Endothelial cell (in vitro differentiated cells): ENCODE measurements at regions not wholly inside any gene's neighbourhood (a gene's known extent, or its start where the extent isn't known, plus 50 kb on each side); places are given as distances from the start of the nearest gene placed in this dataset.

Experiments used
- DNase-seq: peaks from one replicate; pipeline ENCODE4 v3.0.0; 2021; ENCODE audit warnings: low spot score
- H3K27ac Mint-ChIP-seq: one replicate; pipeline ENCODE4 v1.8.0; 2021; ENCODE audit warnings: mixed read lengths, inconsistent platforms; ENCODE audit not compliant: unreplicated experiment
- H3K27me3 Mint-ChIP-seq: one replicate; pipeline ENCODE4 v1.8.0; 2021; ENCODE audit warnings: mild to moderate bottlenecking, moderate library complexity, mixed read lengths, inconsistent platforms; ENCODE audit not compliant: unreplicated experiment
- H3K36me3 Mint-ChIP-seq: one replicate; pipeline ENCODE4 v1.8.0; 2021; ENCODE audit warnings: mild to moderate bottlenecking, low read depth, mixed read lengths, inconsistent platforms; ENCODE audit not compliant: unreplicated experiment
- H3K4me1 Mint-ChIP-seq: one replicate; pipeline ENCODE4 v1.8.0; 2021; ENCODE audit warnings: mild to moderate bottlenecking, mixed read lengths, inconsistent platforms; ENCODE audit not compliant: unreplicated experiment
- H3K4me3 Mint-ChIP-seq: one replicate; pipeline ENCODE4 v1.8.0; 2021; ENCODE audit warnings: mild to moderate bottlenecking, mixed read lengths, inconsistent platforms; ENCODE audit not compliant: unreplicated experiment
- H3K9me3 Mint-ChIP-seq: one replicate; pipeline ENCODE4 v1.8.0; 2021; ENCODE audit warnings: mixed read lengths, inconsistent platforms; ENCODE audit not compliant: unreplicated experiment
- CTCF ChIP-seq: fragments of 200-600 bp; sonication (generic); IDR thresholded peaks from one replicate; pipeline ENCODE4 v1.5.0; 2021; ENCODE audit warnings: antibody characterized with exemption; ENCODE audit not compliant: unreplicated experiment

GRCh38 chr3:77967621-77968020 lies 927.7 kb downstream of the ROBO2 start:
- no peak overlapping the region for H3K27ac Mint-ChIP-seq
- H3K4me3 Mint-ChIP-seq = no peak overlapping the region
- no peaks in the 10 kb centered on the region for H3K27me3 Mint-ChIP-seq
- no peak for DNase-seq
- H3K36me3 Mint-ChIP-seq = no peaks in the 10 kb centered on the region
- H3K9me3 Mint-ChIP-seq = no peaks in the 10 kb centered on the region
- no peak for TF ChIP-seq CTCF
- no peaks in the 10 kb centered on the region for H3K4me1 Mint-ChIP-seq

GRCh38 chr3:77976079-77976478 lies 936.2 kb downstream of the ROBO2 start:
- DNase-seq = no peak
- H3K4me3 Mint-ChIP-seq = no peak overlapping the region
- no peaks in the 10 kb centered on the region for H3K9me3 Mint-ChIP-seq
- no peaks in the 10 kb centered on the region for H3K36me3 Mint-ChIP-seq
- no peak for TF ChIP-seq CTCF
- H3K4me1 Mint-ChIP-seq = no peaks in the 10 kb centered on the region
- no peak overlapping the region for H3K27ac Mint-ChIP-seq
- no peaks in the 10 kb centered on the region for H3K27me3 Mint-ChIP-seq

GRCh38 chr3:78003090-78003489 lies 963.2 kb downstream of the ROBO2 start:
- H3K27me3 Mint-ChIP-seq = peaks cover 2% of the 10 kb centered on the region
- DNase-seq = no peak
- TF ChIP-seq CTCF = no peak
- H3K27ac Mint-ChIP-seq = no peak overlapping the region
- no peaks in the 10 kb centered on the region for H3K4me1 Mint-ChIP-seq
- H3K9me3 Mint-ChIP-seq = no peaks in the 10 kb centered on the region
- no peak overlapping the region for H3K4me3 Mint-ChIP-seq
- H3K36me3 Mint-ChIP-seq = no peaks in the 10 kb centered on the region

GRCh38 chr3:78004571-78004970 lies 964.7 kb downstream of the ROBO2 start:
- no peaks in the 10 kb centered on the region for H3K4me1 Mint-ChIP-seq
- DNase-seq = no peak
- no peak overlapping the region for H3K4me3 Mint-ChIP-seq
- H3K9me3 Mint-ChIP-seq = no peaks in the 10 kb centered on the region
- no peaks in the 10 kb centered on the region for H3K36me3 Mint-ChIP-seq
- H3K27me3 Mint-ChIP-seq = peaks cover 2% of the 10 kb centered on the region
- TF ChIP-seq CTCF = no peak
- no peak overlapping the region for H3K27ac Mint-ChIP-seq

GRCh38 chr3:78013653-78014052 lies 973.8 kb downstream of the ROBO2 start:
- no peak for TF ChIP-seq CTCF
- H3K4me3 Mint-ChIP-seq = no peak overlapping the region
- no peak for DNase-seq
- no peaks in the 10 kb centered on the region for H3K4me1 Mint-ChIP-seq
- H3K9me3 Mint-ChIP-seq = no peaks in the 10 kb centered on the region
- no peak overlapping the region for H3K27ac Mint-ChIP-seq
- no peaks in the 10 kb centered on the region for H3K36me3 Mint-ChIP-seq
- no peaks in the 10 kb centered on the region for H3K27me3 Mint-ChIP-seq
